GM21381 (cell line): ENCODE measurements at regions not wholly inside any gene's neighbourhood (a gene's known extent, or its start where the extent isn't known, plus 50 kb on each side); places are given as distances from the start of the nearest gene placed in this dataset.

Experiments used
- ATAC-seq: cut with Tn5 transposase; IDR thresholded peaks from one replicate; pipeline ENCODE4 v1.9.1; 2021; ENCODE audit warnings: mild to moderate bottlenecking, moderate library complexity; ENCODE audit not compliant: unreplicated experiment

- ATAC-seq = no peak
Observed at GRCh38 chr10:3016016-3016415, 51.3 kb upstream of the PFKP start.

DNA sequence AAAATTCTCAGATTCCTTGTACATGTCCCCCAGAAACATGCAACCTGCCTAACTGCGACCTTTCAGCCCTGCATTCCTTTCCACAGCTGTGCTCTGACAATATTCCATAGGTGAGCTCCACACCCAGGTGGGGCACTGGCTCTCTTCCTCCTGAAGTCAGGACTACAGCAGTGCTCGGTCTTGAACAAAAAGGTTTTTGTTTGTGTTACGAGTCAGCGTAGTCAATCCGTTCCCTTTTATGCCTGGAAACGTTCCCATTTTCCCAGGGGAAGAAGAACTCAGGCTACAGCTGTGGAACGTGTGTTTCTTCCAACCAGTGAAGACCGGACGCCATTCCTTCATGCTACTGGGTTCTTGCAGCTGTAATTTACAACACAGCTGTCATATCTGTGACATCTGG, 52.4 kb upstream of the PFKP start:
- ATAC-seq = no peak

DNA sequence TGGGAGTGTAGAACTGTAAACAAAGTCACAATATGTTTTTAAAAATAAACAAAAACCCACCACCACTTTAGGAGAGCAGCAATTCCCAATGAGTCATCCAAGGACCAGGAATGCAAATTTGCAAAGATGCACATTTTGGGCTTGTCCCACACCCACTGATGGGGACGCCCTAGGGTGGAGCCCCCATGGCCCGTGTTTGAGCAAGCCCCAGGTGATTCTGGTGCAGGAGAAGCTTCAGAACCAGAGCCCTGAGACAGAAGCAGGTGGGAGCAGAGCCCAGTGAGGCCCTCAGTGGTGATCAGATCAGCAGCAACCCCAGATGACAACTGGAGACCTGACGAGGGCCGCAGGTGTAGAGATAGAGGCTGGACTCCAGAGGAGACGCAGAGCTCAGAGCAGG, 55.1 kb upstream of the PFKP start:
- ATAC-seq = no peak

DNA sequence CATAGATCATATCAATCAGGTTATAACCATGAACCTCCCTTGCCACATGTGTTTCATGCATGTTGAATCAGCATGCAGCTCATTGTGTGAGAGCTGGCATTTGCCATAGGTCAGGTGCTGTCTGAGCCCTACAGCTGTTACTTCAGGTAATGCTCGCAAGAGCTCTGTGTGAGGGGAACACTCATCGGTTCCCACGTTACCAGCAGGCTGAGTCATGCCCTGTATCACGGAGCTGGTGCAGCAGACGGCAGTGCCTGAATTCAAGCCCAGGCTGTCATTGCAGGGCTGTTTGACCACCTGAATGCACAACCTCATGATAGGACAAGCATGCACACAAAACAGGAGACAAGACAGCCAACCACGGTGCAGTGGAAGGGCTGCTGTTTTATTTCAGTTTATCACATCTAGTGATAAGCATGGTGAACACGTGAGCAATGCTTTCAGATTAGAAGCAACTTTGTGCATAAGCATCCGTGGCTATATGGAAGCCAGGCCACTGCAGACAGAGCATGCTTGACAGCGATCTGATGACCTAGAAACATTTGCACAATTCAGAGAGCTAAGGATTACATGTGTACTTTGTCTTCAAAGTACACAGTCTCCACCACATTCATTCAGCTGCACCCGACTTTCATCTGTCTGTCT, 56.4 kb upstream of the PFKP start:
- ATAC-seq = no peak

DNA sequence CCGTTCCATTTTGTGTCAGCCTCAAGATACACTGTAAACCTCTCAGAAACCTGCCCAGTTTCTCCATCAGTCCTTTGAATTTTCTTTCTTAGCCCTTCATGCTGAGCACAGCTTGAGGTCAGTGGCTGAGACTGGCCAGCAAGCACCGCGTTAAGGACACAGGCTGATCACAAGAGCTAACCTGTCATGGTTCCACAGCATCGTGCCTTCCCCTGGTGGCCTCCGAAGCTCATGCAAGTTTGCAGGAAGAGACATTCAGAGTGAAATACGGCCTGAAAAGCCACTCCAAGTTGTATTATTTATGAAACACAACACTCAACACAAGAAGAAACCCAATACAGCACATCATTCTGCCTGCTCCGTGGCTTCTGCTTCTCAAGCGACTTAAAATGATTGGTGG, 57.0 kb upstream of the PFKP start:
- ATAC-seq = no peak

- no peak for ATAC-seq
Observed at GRCh38 chr10:3009341-3009740, 58.0 kb upstream of the PFKP start.

GRCh38 chr10:3008518-3009195, 58.7 kb upstream of the PFKP start:
- ATAC-seq = no peak

- no peak for ATAC-seq
Observed at GRCh38 chr10:3006607-3007006, 60.7 kb upstream of the PFKP start.

GRCh38 chr10:3006093-3006492, 61.3 kb upstream of the PFKP start:
- no peak for ATAC-seq

DNA sequence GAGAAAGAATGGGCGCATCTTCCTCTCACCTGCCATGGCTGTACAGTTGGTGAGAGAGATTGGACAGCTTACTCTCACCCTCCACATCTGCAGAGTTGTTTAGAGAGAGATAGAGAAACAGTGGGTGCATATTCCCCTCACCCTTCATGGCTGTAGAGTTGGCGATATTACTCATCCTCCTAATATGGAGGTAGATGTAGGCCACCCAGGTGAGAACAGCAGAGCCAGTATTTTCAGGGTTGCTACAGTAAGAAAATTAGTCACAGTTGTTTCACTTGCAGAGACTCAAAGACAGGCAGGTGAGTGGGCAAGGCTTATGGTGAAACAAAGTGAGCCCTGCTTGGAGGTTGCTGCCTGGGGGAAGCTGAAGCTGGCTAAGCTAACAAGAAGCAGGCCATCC, 65.0 kb upstream of the PFKP start:
- no peak for ATAC-seq

DNA sequence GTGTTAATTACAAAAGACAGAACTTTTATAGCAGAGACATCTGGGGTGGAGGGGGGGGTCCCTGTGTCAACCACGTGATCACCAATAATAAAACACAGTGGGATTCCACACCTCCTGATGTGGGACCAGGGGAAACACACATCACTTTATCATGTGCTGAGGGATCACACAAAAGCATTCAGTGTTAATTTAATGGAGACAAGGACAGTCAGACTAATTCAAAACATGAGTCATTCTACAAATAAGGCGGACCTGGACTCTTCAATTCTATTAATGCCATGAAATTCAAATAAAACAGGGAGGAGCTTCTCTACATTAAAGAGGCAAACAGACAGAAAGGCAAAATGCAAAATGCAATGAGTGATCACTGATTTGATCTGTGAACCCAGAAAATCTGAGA, 67.3 kb upstream of the PFKP start:
- ATAC-seq = no peak

GRCh38 chr10:2994221-2994961, 73.0 kb upstream of the PFKP start:
- no peak for ATAC-seq

DNA sequence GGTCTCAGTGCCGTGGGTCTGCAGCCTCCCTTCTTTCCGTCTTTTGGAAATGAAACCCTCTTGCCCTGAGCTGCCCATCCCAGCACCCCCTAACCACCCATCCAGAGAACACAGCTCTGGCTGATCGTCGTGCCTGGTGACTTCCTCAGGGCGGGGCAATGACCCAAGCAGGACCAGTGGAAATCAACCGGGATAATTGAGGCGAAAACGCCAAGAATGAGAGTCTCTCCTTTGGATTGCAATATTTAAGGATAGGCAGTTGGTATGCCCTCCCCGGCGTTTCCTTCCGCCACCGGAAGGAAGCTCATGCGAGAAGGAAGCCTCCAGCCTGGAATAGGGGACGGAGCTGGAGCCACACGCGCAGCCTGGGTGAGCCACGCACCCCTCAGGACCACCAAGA, 73.7 kb upstream of the PFKP start:
- ATAC-seq = no peak

DNA sequence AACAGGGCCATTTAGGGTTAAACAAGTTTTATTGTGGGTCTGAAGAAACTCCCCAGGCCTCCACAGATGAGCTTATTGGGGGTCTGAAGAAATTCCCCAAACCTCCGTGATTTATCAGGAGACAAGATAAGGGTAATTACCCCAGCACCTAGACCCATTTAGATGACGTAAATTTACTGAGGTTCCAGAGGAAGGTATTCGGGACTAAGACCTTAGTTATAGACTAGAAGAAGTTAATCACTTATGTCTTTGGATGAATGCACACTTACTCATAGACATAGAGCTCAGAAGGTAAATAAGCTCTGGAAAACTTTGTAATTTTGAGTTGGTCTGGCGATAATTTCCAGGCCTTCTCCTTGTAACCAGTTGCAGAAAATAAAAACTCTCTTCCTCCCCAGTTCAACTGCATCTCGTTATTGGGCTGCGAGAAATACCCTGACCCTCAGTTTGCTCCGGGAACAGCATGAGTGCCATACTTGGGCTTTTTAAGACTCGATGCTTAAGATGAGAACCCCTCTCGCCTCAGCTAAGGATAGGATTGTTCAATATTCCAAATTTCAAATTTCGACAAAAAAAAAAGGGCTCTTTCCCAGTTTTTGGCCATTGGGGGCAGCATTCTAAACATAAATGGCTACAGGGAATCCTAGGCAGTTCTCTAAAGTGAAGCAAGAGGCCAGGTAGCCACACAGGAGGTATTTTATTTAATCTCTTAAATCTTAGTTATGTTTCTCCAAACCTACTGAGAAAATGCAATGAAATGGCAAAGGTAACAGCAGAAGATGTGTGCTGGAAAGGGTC, 74.7 kb upstream of the PFKP start:
- ATAC-seq = no peak

DNA sequence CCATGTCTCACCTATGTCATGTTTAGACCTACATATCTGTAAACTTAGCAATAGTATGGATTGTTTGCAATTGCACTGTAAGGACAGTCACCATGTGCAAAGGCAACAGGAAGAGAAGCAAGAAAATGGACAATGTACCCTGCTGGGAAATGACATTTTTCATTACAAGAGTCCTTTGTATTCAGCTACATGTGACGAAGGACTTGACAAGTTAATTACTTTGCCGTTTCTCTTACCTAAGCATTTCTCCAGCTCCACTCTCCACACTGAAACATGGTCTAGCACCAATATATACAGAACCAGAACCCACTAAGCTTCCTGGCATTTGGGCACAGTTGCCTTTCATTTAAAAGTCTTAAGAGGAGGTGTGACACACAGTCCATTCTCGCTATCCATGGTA, 76.6 kb upstream of the PFKP start:
- no peak for ATAC-seq

DNA sequence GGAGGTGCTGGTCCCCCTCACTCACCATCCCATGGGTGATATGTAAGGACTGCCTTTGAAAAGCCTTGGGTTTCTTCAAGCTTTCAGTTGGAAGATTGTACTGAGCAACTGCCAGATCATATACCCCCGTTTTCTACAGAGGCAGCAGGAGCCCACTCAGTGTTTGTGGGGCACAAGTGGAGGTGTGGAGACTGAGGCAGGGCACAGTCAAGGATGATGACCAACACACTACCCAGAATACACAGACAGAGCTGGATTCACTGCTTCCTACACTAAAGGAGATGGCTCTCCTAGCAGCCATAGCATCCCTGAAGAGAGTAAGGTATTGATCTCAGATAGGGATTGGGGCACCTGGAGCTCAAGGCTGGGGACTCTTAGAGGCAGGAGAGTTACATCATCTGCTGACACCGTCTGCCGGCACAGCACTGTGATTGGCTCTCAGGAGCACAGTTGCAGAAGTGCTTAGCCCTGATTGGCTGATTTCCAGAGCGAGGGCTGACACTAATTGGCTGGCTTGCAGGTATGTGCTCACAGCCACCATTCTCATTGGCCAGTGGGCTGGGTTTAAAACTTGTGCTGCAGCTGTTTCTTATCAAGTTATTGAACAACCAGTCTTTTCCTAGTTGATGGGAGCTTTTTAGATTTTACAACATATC, 77.9 kb upstream of the PFKP start:
- no peak for ATAC-seq

- ATAC-seq = no peak
Observed at GRCh38 chr10:2987185-2987768, 80.1 kb upstream of the PFKP start.

DNA sequence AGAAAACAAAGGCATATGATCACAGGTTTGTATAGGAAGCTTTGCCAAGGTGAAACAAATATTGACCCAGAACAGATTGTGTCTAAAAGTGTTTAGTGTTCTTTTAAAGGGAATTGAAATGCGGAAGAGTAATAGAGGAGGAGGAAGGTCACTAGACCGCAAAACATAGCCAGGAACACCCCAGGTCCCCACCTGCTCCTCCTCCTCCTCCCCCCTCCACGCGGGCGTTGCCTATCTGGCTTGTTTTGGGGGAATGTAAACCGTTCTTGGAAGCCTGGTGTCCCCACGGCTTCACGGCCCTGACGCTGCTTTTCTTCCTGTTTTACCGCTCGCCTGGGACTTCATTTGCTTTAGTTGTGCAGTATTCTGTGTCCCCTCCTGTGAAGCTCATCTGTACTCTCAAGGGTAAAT, 81.0 kb upstream of the PFKP start:
- ATAC-seq = no peak

DNA sequence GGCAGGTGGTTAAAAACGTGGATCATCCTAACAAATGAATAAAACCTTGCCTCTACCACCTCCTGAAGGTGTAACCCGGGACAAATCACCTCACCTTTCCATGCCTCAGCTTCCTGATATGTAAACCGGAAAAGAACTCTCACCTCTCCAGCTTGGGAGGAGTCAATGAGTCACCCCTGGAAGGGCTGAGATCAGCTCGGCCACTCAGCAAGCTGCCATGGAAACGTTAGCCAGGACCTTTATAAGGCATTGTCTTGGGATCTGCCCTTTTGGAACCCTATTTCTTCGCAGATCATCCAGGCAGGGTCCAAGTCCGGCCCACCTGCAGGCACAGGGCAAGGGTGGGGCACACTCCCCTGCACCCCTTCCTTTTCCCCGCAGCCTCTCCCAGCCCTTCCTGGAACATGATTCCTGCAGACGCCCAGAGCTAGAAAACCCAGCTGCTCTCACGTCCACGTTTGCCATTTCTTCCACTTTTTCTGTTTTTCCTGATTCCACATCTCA, 81.6 kb upstream of the PFKP start:
- ATAC-seq = no peak

DNA sequence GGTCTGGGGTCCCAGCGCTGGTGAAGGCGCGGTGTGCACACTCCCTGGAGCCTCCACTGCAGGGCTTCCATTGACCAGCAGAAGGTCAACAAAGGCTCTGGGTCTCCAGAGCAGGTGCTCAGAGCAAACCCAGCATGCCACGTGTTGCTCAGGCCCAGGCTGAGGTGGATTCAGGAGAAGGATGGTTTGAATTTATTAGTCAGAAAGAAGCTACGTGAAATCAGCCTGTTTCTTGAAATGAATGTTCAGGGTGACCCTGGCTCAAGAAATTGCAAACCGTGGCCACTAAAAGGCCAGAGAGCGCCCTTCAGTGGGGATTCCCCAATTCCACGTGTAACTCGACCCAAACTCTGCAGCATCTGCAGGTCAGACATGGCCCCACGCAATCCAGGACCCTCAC, 82.7 kb upstream of the PFKP start:
- ATAC-seq = no peak
